ENCODE measurements at regions not wholly inside any gene's neighbourhood (a gene's known extent, or its start where the extent isn't known, plus 50 kb on each side); places are given as distances from the start of the nearest gene placed in this dataset.

DNA sequence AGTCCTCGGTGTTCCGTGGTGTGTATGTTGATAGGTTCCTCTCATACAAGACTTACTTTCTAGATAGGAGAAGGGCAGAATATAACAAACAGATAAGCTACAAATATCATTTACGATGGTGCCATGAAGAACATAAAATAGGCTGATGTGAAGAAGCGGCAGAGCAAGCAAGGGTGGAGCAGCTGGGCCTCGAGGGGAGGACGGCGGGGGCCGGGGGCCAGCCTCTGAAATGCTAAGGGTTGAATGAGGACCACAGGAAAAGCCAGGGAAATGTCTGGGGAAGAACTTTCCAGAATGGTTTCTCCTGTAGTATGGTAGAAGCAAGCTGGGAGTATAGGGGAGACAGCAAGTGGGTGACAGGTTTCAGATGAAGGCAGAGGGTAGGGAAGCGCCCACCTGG, 529.5 kb downstream of the LIG4 start:
- TF ChIP-seq CTCF (IDR thresholded peaks at IDR 0.05; ENCODE audit: insufficient read depth, low read length, poor library complexity, severe bottlenecking) (no peak), EZH2phosphoT487 (conservative IDR thresholded peaks at IDR 0.05; ENCODE audit: low read length) (no peak)

Data from SU-DHL-6 (cell line).